GM18867 (cell line): ENCODE measurements at regions not wholly inside any gene's neighbourhood (a gene's known extent, or its start where the extent isn't known, plus 50 kb on each side); places are given as distances from the start of the nearest gene placed in this dataset.
"Not testable (repeated sequence)": the region's sequence is repeated elsewhere in the genome, so short reads cannot be mapped to it uniquely, and the experiment has no call there.

Source experiments
- ATAC-seq: cut with Tn5 transposase; IDR thresholded peaks from one replicate; pipeline ENCODE4 v1.9.1; 2021; ENCODE audit warnings: mild to moderate bottlenecking, moderate library complexity; ENCODE audit not compliant: unreplicated experiment

GRCh38 chr10:64636461-64636860 is 1115.3 kb downstream of the REEP3 start:
- ATAC-seq = no peak

- ATAC-seq = no peak
Measured at GRCh38 chr10:64637939-64638338, 1116.7 kb downstream of the REEP3 start.

GRCh38 chr10:64648915-64649314 is 1127.7 kb downstream of the REEP3 start:
- peak; percentile 68 for ATAC-seq

GRCh38 chr10:64658528-64658927 is 1137.3 kb downstream of the REEP3 start:
- no peak for ATAC-seq

- ATAC-seq = no peak
Measured at GRCh38 chr10:64659311-64659710, 1138.1 kb downstream of the REEP3 start.

GRCh38 chr10:64682043-64682442 is 1160.8 kb downstream of the REEP3 start:
- ATAC-seq = no peak

GRCh38 chr10:64690194-64690593 is 1169.0 kb downstream of the REEP3 start:
- ATAC-seq = no peak

GRCh38 chr10:64699244-64699643 is 1178.0 kb downstream of the REEP3 start:
- ATAC-seq = no peak

GRCh38 chr10:64702086-64702485 is 1180.9 kb downstream of the REEP3 start:
- not testable (repeated sequence) for ATAC-seq

- no peak for ATAC-seq
Measured at GRCh38 chr10:64708884-64709681, 1187.9 kb downstream of the REEP3 start.

GRCh38 chr10:64726466-64726865 is 1205.3 kb downstream of the REEP3 start:
- ATAC-seq = no peak

GRCh38 chr10:64731016-64731415 is 1209.8 kb downstream of the REEP3 start:
- ATAC-seq = no peak

- ATAC-seq = no peak
Measured at GRCh38 chr10:64732372-64732957, 1211.3 kb downstream of the REEP3 start.

GRCh38 chr10:64733980-64734379 is 1212.8 kb downstream of the REEP3 start:
- ATAC-seq = peak; percentile 57

GRCh38 chr10:64738462-64738861 is 1217.3 kb downstream of the REEP3 start:
- no peak for ATAC-seq

GRCh38 chr10:64745565-64745964 is 1224.4 kb downstream of the REEP3 start:
- ATAC-seq = no peak

GRCh38 chr10:64750672-64751071 is 1229.5 kb downstream of the REEP3 start:
- no peak for ATAC-seq

GRCh38 chr10:64753516-64753915 is 1232.3 kb downstream of the REEP3 start:
- no peak for ATAC-seq

GRCh38 chr10:64760371-64760770 is 1239.2 kb downstream of the REEP3 start:
- ATAC-seq = no peak

GRCh38 chr10:64762861-64763260 is 1241.7 kb downstream of the REEP3 start:
- no peak for ATAC-seq

GRCh38 chr10:64765498-64765897 is 1244.3 kb downstream of the REEP3 start:
- ATAC-seq = no peak

- no peak for ATAC-seq
Measured at GRCh38 chr10:64771253-64772050, 1250.3 kb downstream of the REEP3 start.
